Activated CD8-positive, alpha-beta memory T cell treated with anti-CD3 and anti-CD28 coated beads, Interleukin-2, amount 50 U/mL, for 4 hours (primary cell): ENCODE measurements at regions not wholly inside any gene's neighbourhood (a gene's known extent, or its start where the extent isn't known, plus 50 kb on each side); places are given as distances from the start of the nearest gene placed in this dataset.
"Not testable (repeated sequence)": the region's sequence is repeated elsewhere in the genome, so short reads cannot be mapped to it uniquely, and the experiment has no call there.

Experiments used
- DNase-seq: peaks from one replicate; pipeline ENCODE4 v3.0.0-alpha.2; 2020

DNA sequence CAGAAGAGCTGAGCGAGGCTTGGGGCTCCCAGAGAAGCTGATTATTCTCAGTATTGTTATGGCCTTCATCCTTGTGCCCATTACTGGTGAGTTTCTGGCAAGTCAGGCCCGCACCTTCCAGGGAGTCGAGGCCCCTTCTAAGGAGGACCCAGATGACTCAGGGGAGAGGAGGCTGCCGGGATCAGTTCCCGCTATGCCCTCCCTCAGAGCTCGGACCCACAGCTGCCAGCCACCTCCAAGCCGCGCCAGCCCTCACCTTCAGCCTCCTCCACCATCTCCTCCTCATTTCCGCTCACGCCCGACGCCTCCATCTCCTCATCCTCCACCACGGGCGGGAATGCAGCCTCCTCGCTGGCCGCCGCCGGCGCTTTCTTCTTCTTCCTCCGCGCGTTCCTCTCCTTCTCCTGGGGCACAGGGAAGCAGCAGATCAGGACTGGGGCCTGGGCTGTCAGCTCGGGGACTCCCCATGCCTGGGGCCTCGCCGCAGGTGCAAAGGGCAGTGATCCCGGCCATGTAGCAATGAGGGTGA is 83.2 kb downstream of the RFLNA start:
- no peak for DNase-seq

DNA sequence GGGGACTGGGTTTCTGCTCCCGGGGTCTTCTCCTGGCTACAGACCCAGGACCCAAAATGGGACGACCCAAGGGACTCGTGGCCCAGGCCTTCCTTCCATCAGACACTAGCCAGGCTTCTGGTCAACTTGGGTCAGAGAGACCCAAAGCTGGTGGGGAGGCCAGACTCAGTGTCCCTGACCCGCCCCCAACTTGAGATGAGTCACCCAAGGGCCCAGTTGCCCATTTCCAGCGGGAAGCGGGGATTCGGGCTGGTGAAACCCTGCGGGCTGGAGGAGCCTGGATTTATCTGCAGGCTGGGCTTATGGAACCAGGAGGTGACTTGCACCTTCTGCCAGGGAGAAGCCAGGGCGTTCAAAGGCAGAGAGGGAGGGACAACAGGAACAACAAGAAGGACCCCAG is 81.5 kb downstream of the RFLNA start:
- DNase-seq, result no peak

DNA sequence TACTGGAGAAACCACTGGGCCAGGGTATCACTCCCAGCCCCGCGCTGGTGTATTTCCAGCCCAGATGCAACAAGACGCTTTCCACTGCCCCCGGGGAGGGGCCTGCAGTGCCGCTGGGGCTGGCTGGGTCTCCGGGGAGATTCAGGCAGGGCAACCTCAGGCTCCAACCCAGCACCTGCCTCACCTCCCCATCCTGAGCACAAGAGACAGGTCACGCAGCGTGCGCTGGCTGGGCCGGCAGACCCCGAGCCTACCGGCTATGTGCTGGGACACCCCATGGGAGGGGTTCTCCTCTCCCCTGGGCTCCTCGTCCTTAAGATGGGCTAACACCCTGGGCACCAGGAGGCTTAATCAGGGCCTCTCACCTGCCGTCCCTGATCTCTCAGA is 80.9 kb downstream of the RFLNA start:
- no peak for DNase-seq

DNA sequence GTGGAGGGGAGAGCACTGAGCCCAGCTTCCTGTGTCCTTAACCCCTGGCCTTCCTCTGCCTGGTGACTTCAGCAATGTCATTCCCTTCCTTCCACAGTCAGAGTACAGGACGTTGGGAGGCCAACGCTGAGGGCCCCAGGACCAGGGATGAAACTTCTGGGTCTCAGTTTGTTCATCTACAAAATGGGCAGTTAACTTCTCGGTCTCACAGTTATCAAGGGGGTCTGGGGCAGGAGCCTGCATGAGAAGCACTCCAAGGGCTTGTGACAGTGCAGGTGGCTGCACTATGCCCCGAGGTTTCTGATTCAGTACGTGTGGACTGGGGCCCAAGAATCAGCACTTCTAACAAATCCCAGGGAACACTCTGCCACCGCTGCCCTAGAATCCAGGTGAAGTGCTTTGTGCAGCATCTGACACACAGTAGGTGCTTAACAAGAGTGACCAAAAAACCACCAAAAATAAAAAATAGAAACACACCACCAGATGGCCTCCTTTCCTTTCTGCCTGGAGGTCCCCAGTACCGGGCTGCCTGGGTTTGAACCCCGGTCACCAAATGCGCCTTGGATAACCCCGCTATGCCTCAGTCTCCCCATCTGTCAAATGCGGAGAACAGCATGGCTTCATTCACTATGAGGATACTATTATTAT is 80.4 kb downstream of the RFLNA start:
- no peak for DNase-seq

DNA sequence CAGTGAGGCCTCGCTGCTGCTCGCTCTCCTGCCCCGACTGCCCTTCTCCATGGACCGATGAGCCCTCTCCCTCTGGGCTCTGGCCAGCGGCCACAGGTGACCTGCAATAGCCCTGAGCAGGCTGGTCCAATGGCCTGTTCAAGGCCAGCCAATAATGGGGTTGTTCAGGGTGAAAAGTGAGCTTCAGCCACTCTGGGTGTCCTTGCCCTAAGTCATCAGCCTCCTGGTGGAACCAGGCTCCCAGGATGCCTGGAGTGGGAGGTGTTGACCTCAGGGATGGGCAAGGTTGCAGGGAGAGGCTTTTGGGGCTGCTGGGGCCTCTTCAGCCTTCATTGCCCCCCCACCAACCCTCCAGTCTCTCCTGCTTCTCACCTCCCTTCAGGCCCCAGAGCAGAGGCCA is 79.7 kb downstream of the RFLNA start:
- DNase-seq, result no peak

DNA sequence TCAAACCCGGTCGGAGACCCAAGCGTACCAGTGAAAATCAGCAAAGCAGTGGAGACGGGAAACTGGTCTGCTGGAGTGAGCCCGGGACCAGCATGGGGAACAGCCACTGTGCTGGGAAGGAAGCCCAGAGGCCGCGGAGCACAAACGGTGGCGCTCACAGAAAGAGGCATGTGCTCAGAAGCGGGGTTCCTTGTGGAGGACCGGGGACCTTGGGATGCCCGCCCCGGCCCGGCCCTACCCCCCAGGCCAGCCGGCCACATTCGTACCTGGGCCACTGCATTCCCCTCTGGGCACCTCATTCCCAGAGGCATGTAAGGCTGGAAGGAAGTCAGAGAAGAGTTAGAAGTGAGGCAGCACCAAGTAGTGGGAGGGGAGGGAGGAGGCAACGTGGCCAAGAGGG is 79.3 kb downstream of the RFLNA start:
- no peak for DNase-seq

DNA sequence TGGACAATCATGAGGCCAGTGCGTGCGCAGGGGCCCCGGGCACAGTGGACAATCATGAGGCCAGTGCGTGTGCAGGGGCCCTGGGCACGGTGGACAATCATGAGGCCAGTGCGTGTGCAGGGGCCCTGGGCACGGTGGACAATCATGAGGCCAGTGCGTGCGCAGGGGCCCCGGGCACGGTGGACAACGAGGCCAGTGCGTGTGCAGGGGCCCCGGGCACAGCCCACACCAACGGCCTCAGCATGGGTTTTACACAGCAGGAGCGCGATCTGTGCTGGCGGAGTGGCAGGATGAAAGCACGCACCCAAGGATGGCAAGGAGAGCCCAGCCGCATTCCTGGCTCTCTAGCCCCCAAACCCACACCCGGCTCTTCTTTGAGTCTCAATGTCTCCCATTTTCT is 78.8 kb downstream of the RFLNA start:
- not testable (repeated sequence) for DNase-seq

DNA sequence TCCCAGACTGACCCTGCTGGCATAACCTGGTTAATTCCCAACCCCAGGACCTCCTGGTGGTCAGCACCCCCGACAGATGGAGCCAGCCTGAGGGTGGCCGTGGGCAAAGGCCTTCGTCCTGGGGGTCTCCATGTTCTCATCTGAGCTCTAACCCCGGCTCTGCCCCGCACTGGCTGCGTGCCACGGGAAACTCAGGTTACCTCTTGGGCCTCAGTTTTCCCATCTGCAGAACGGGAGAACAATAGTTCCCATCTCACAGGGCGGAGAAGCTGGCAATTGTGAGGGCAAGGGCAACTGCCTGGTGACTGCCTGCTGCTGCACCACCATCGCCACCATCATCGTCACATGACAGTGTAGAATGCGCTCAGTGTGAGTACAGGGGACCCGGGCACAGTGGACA is 77.9 kb downstream of the RFLNA start:
- no peak for DNase-seq

DNA sequence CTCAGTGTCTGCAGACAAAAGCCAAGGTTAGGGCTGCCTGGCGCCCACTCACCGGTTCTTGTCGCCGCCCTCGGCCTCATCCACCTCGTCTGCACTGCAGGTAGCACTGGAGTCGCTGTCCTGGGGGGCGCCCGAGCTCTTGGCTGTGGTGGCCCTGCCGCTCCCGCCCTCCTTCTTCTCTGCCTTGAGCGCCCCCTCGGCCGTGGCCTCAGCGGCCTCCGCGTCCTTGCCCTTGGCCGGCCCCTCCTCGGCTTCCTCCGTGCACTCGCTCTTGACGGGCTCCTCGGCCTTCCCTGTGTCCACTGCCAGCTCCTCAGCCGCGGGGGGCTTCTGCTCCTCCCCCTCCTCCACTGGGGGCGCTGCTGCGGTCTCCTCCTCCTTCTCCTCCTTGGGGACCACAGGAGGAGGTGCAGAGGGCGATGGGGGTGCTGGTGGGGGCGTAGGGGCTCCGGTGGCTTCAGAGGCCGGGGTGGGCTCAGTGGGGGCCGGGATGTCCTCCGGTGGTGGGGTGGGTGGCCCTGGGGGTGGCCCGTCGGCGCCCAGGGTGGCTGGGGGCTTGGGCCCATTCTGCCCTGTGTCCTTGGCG is 77.2 kb downstream of the RFLNA start:
- no peak for DNase-seq

DNA sequence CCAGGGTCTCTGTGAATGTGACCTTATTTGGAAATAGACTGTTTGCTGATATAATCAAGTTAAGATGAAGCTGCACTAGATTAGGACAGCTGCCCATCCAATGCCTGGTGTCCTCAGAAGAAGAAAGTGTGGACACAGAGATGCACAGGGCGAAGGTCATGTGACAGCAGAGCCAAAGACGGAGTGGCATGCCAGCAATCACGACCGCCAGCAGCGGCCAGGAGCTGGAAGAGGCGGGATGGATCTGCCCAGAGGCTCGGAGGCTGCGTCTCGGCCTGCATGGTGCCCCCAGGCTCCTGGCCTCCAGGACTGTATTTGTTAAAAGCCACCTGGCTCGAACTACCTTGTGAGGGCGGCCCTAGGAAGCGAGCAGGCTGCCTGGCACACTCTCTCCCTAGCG is 76.5 kb downstream of the RFLNA start:
- DNase-seq, result no peak

DNA sequence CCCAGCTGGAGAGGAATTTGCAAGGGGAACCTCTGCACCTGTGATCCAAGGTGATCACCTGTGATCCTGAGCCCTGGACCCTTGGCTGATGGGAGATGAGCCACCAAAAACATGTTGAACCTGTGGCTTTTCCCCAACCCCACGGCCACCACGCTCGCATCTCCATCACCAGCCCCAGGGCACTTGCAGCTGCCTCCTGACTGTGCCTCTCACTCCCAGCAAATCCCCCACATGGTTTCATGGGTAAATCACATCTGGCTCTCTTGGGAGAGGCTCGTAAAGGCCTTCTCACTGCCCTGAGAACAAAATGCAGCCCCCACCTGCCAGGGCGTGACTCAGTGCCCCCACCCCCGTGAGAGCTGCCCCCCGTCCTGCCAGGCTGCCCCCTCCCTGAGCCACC is 76.0 kb downstream of the RFLNA start:
- DNase-seq, result no peak

DNA sequence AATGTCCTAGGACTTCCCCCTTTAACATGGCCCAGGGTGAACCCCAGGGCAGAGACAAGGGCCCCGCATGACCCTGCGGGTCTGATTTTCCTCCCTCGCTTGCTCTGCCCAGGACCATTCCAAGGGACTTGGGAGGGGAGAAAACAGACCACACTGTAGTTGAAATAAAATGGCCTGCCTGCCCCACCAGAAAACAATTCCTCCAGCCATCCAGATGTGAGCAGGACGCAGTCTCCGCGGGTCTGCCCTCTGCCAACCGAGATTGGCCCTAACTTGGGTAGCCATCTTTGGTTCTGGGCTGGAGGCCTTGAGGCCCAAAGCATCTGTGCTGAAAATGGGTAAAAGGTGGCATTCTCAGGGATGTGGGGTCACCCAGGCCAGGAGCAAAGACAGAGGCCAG is 75.5 kb downstream of the RFLNA start:
- no peak for DNase-seq

DNA sequence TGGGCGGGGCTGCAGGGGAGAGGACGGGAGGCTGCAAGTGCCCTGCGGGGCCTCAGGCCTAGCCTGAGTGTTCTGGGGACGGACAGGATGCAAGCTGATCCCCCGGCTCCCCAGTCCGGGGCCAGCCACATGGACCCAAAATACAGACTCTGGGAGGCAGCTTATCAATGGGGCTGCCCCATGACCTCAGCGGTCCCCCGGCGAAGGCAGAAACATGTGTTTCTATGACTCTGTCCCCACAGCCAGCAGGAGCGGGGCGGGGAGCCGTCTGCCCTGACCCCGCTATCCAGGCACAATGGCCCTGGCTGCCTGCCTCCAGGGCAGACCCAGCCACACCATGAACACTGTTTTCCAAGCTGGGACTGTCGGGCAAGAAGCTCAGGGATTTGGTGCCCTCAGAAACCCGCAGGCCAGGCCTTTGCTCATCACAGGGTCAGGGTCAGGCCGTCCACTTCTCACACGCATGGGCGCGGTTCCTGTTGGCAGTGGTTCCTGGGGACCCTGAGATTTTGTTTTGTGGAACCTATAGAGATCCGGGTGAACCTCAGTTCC is 75.0 kb downstream of the RFLNA start:
- DNase-seq, result no peak

DNA sequence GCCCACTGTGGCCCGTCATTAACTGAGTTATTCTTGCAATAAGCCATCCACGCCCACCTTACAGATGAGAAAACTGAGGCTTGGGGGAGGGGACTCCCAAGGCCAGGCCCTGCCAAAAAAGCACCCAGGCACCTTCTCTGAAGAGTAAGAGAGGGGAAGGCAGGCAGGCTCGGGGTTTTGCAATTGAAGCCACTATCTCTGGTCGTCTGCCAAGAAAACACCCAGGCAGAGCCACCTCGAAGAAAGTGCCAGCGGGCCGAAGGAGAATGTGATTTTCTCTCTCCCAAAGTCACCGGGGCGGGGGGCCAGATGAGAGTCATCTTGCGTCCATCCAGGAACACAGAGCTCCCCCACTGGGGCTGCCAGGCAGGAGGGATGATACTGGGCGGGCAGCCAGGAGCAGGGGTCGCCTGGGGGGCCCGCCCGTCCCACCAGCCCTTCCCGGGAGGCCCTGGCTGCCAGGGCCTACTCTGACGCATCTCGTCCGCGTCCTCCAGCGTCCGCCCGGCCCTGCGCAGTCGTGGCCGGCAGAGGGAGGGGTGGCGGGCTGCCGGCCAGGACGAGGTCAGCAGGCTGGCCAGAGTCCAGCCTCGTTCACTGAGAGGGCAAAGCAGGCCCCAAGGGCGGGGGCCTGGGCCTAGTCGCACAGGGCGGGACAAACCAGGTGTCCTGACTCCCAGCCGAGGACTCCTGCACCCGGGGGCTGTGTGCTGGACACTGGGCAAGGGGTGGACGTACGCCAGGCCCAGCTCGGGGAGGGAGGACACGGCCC is 74.3 kb downstream of the RFLNA start:
- no peak for DNase-seq

DNA sequence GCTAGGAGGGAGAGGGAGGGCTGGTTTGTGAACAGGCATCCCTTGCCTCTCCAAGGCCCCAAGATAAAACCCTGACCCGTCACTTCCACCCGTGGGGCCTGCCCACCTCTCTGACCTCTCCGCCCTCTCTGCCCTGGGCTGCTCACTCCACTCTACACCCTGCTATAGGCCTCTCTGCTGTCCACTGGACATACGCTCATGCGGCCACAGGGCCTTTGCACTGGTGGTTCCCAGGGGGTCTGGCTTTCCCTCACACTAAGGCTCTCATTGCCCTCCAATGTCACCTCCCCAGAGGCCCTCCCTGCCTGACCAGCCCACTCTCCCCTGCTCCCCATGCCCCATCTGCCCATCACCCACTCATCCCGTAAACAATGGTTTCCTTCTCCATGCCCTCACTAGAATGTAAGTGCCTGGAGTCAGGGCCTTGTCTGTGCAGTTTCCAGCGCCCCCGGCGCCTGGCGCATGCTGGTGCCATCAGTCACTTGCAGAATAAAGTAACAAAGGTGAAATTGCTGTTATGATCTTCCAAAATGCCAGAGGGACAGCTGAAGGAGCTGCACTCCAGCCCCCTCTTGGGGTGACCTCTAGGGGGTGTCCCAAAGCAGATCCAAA is 73.6 kb downstream of the RFLNA start:
- no peak for DNase-seq

DNA sequence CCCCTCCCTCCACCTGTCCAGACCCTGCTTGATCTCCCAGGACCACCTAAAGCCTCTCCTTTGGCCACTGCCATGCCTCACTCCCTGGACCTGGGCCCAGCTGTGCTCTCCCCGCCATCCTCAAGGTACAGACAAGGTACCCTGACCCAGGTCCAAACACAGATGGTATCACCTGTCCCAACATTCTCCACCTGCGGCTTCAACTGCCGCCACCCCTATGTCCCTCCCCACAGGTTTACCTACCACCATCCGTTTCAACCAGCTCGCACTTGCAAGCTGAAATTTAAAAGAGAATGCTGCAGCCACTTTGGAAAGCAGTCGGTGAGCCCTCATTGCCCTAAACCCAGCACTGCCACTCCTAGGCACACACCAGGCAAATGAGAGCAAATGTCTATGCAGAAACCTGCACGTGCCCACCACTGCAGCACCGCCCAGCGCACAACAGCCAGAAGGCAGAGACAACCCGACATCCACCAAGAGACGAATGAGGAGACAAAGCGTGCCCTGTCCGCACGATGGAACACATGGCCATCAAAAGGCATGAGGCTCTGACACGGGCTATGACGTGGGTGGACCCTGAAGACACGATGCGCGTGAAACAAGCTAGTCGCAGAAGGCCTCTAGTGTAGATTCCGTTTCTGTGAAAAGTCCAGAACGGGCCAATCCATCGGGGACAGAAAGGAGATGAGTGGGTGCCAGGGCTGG is 71.0 kb downstream of the RFLNA start:
- no peak for DNase-seq
